Stimulated activated CD8-positive, alpha-beta memory T cell treated with anti-CD3 and anti-CD28 coated beads, Interleukin-4, amount 100 ng/mL, for 48 hours (primary cell): ENCODE measurements at regions not wholly inside any gene's neighbourhood (a gene's known extent, or its start where the extent isn't known, plus 50 kb on each side); places are given as distances from the start of the nearest gene placed in this dataset.
"Not testable (repeated sequence)": the region's sequence is repeated elsewhere in the genome, so short reads cannot be mapped to it uniquely, and the experiment has no call there.

Experiments used
- DNase-seq: peaks from one replicate; pipeline ENCODE4 v3.0.0-alpha.2; 2020

DNA sequence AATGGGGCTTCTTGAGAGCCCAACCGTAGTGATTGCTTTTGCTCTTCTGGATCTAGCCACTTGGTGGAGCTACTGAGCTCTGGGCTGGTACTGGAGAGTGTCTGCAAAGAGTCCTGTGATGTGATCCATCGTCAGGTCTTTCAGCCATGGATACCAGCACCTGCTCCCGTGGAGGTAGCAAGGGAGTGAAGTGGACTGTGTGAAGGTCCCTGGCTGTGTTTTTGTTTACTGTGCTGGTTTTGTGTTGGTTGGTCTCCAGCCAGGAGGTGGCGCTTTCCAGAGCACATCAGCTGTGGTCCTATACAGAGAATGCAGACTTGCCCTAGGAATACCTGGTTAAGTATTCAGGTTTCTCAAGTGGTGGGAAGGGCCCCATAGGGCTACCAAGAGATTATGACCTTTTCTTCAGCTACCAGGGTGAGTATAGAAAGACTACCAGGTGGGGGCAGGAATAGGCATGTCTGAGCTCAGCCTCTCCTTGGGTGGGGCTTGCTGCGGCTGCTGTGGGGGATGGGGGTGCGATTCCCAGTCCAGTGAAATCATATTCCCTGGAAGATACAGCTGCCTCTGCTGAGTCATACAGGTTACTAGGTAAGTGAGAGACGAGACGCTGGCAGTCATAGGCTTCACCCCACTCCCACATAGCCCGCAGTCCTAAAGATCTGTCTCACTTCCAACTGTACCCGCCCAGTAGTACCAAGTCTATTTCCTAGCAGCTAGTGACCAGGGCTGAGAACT lies 733.7 kb downstream of the ZNF385D start:
- DNase-seq, result no peak

DNA sequence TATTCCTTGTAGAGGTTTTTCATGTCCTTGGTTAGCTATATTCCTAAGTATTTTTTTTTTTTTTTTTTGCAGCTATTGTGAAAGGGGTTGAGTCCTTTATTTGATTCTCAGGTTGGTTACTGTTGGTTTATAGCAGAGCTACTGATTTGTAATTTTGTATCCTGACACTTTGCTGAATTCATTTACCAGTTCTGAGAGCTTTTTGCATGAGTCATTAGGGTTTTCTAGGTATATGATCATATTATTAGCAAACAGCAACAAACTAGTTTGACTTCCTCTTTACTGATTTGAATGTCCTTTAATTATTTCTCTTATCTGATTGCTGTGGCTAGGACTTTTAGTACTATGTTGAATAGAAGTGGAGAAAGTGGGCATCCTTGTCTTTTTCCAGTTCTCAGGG lies 737.4 kb downstream of the ZNF385D start:
- DNase-seq, result no peak

DNA sequence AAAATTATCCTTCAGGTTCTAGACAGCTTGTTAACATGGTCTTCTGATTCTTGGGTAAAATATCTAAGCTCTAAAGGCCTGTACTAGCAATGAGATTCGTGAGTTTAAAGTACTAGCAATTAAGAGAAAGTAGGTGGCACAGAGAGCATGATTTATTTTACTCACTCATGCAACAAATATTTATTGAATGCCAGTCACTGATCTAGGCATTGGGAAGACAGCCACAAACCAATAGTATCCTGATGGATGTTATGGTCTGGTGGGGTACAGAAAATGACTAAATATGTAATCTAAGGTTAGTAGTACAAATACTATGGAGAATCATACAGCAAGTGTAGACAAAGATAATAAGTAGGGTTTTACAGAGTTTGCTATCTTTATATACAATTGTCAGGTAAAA lies 751.3 kb downstream of the ZNF385D start:
- no peak for DNase-seq

DNA sequence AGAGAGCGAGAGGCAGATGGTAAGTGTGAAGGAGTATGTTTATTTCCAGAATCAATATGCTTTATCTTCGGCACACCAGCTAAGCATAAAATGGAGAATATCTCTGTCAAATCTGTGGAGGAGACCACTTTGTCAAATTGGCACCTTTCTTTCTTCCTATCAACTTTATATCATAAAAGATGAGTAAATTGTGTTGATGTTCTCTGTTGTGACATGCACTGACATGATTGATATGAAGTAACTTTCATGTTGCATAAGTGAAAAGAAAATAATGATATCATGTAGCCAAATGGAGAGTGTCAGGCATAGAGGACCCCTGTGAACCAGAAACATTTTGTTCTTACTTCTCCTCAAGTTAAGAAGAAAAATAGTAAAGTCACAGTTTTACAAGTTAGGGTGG lies 753.8 kb downstream of the ZNF385D start:
- DNase-seq, result no peak

GRCh38 chr3:20990896-20991295 lies 760.1 kb downstream of the ZNF385D start:
- DNase-seq, result no peak

DNA sequence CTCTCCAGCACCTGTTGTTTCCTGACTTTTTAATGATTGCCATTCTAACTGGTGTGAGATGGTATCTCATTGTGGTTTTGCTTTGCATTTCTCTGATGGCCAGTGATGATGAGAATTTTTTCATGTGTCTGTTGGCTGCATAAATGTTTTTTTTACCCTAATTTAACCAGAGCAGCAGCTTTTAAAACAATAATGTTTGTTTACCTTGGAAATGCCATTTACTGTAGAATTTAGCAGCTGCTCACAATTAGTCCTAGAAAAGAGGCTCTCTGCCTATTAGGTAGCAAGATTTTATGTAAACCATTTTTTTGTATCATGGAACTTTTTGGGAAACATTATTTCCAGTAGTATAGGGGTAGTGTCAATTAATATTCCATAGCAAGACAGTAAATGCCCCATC lies 761.4 kb downstream of the ZNF385D start:
- DNase-seq, result not testable (repeated sequence)

GRCh38 chr3:20984594-20985205 lies 766.3 kb downstream of the ZNF385D start:
- DNase-seq, result no peak

- no peak for DNase-seq
These were observed 775.8 kb downstream of the ZNF385D start for GRCh38 chr3:20975188-20975651.

GRCh38 chr3:20974396-20974795 lies 776.6 kb downstream of the ZNF385D start:
- DNase-seq, result no peak

DNA sequence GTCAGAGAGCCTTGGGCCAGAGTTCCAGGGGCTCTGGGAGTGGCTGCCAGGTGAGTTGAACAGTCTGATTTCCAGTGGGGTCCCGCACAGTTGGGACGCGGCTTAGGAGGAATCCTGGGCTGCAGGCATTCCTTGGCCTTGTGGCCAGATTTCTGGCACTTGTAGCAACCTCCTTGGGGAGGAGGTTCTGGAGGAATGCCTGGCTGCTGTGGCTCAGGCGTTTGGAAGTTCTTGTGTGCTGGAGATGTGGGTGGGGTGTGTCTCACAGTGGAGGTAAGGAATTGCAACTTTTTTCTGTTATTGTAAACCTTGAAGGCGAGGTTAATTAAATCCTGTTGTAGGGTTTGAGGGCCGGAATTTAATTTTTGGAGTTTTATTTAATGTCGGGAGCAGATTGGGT lies 780.2 kb downstream of the ZNF385D start:
- not testable (repeated sequence) for DNase-seq

DNA sequence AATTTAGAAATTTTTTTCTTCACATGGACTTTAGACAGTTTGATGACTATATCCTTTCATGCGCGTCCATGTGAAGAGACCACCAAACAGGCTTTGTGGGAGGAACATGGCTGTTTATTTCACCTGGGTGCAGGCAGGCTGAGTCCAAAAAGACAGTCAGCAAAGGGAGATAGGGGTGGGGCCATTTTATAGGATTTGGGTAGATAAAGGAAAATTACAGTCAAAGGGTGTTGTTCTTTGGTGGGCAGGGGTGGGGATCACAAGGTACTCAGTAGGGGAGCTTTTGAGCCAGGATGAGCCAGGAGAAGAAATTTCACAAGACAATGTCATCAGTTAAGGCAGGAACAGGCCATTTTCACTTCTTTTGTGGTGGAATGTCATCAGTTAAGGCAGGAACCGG lies 781.5 kb upstream of the SGO1 start:
- not testable (repeated sequence) for DNase-seq

DNA sequence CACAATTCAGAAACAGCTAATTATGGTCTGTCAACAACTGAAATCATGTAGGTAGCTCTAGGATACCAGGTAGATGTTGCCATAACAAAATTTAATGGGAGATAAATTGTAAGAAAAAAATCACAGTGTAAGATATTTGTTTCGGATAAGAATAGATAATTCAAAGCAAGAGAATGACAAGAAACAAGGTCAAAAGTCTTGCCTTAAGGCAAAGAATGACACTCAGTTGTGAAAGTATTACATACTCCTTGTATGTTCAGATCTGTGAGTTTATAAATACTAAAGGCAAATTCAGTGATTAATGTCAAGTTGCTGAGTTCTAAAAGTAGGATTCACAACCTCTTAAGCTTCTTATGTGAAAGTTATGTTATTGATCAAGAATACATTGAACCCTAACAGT lies 772.2 kb upstream of the SGO1 start:
- DNase-seq, result no peak

GRCh38 chr3:20945892-20946291 lies 759.9 kb upstream of the SGO1 start:
- no peak for DNase-seq

DNA sequence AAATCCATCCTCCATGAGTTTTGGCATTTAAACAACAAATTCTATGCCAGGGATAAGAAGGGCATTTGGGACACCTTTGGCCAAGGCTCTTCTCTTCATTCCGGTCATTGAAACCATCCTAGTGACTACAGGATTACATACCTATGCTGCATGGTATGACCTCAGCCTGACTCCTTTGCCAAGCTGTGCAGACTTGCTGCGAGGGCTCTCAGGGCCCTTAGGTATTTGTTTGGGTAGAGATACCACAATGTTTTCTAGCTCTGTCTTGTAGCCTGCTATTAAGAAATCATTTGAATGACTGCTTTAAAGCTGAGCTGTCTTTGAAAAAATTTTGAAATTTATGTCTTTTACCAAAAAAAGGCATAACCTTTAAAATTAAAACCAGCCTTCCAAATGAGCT lies 749.8 kb upstream of the SGO1 start:
- no peak for DNase-seq

- no peak for DNase-seq
These were observed 745.8 kb upstream of the SGO1 start for GRCh38 chr3:20931834-20932233.

- no peak for DNase-seq
These were observed 744.0 kb upstream of the SGO1 start for GRCh38 chr3:20930034-20930433.

DNA sequence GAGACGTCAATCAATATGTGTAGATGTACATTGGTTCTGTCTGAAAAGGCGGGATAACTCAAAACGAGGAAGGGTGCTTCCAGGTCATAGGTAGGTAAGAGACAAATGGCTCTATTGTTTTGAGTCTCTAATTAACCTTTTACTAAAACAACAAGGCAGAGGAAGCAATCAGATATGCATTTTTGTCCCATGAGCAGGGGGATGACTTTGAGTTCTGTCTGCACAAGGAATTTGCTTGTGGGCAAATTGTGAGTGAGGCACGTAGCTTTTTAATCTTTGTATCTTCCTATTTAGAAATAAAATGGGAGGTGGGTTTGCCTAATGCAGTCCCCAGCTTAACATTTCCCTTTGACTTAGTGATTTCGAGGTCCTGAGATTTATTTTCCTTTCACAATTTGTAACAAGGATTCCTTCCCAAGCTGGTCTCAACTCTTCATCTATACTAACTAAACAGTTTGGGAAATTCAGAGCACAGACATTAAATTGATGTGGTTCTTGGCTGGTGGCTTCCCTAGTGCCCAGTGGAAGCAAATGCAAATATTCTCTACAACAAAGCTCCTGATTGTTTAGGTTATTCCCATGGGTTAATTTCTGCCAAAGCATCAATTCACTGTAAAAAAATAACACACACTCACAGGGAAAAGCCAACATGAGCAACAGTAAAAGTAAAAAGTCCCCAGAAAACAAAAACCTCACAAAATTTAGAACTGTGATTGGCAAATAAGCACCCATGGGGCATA lies 738.8 kb upstream of the SGO1 start:
- no peak for DNase-seq

DNA sequence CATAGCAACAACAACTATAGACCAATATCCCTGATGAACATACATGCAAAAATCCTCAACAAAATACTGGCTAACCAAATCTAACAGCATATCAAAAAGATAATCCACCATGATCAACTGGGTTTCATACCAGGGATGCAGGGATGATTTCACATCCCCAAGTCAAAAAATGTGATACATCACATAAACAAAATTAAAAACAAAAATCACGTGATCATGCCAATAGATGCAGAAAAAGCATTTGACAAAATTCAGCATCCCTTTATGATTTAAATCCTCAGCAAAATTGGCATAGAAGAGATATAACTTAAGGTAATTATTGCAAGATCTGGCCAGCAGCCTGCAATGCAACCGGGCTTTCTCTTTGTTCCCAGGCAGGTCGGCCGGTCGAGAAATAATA lies 735.1 kb upstream of the SGO1 start:
- not testable (repeated sequence) for DNase-seq

GRCh38 chr3:20916951-20917606 lies 731.1 kb upstream of the SGO1 start:
- no peak for DNase-seq

- no peak for DNase-seq
These were observed 728.3 kb upstream of the SGO1 start for GRCh38 chr3:20914310-20914709.

- DNase-seq, result no peak
These were observed 726.4 kb upstream of the SGO1 start for GRCh38 chr3:20912406-20912805.

- DNase-seq, result no peak
These were observed 723.5 kb upstream of the SGO1 start for GRCh38 chr3:20909511-20909910.

DNA sequence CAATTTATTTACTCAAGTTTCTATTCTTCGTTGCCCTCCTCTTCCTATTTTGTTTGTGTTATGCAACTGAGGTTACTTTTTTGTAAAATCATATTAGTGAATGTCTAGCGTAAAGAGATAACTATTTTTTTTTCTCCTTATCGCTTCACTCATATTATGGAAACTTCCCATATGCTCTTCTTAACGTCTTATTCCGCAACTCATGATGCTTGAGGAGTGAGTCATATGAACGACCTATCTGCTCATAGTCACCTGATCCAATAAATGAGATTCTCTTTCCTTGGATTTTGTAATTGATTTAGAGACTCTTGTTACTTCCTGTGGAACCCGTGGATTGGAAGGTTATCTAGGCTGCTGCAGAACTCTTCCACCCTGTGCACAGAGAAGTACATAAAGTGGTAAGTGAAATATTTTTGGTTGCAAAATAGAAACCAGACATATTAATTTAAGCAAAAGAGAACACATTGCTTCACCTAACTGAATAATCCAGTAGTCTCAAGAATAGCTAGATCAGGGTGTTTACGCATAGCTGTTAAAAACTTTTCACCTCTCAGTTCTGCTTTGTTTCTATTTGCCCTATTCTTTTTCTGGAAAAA lies 719.3 kb upstream of the SGO1 start:
- no peak for DNase-seq
